ENCODE measurements at regions not wholly inside any gene's neighbourhood (a gene's known extent, or its start where the extent isn't known, plus 50 kb on each side); places are given as distances from the start of the nearest gene placed in this dataset.
"Not testable (repeated sequence)": the region's sequence is repeated elsewhere in the genome, so short reads cannot be mapped to it uniquely, and the experiment has no call there.

DNA sequence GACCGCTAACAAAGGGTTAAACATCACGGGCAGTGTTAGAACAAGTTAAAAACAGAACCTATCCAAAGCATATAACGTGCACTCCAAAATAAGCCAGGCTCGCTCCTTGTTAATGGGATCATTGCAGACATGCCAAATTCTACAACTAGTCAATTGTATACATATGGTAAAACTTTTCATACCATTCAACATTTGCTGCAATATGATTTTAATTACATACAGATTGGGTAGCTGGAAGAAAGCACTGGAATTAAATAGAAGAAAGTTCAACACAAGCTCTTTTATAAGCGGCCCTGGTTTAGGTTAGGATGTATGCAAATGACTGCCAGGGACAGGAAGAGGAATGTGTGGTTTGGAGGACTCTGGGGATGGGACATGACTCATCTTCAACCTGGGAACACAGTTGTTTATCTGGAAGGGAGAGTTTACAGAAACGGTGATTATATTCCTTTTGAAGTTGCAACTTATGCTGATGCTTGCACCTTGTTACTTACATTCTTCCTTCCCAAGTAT is 62.5 kb upstream of the TIAM2 start:
- TF ChIP-seq, protein P1, sequence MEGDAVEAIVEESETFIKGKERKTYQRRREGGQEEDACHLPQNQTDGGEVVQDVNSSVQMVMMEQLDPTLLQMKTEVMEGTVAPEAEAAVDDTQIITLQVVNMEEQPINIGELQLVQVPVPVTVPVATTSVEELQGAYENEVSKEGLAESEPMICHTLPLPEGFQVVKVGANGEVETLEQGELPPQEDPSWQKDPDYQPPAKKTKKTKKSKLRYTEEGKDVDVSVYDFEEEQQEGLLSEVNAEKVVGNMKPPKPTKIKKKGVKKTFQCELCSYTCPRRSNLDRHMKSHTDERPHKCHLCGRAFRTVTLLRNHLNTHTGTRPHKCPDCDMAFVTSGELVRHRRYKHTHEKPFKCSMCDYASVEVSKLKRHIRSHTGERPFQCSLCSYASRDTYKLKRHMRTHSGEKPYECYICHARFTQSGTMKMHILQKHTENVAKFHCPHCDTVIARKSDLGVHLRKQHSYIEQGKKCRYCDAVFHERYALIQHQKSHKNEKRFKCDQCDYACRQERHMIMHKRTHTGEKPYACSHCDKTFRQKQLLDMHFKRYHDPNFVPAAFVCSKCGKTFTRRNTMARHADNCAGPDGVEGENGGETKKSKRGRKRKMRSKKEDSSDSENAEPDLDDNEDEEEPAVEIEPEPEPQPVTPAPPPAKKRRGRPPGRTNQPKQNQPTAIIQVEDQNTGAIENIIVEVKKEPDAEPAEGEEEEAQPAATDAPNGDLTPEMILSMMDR (IDR thresholded peaks at IDR 0.05; ENCODE audit: insufficient read depth, low read depth, low read length), result no peak
- DNase-seq (ENCODE audit: low read depth), result peak; percentile 69
- H3K4me3 ChIP-seq (ENCODE audit: low read depth, low read length), result no peak overlapping the region
- no peaks in the 10 kb centered on the region for H3K36me3 ChIP-seq (ENCODE audit: control insufficient read depth, insufficient read depth, low read length)
- no peaks in the 10 kb centered on the region for H3K27me3 ChIP-seq (ENCODE audit: control insufficient read depth, insufficient read depth, low read length)
- POLR2A ChIA-PET, result no interaction called here
- CTCF ChIA-PET, result interaction anchor here (0.8 to 10.8 kb wide), 6 partner anchors 26 to 316 kb away, joined by 3 to 161 read pairs (median 3); no protein-coding TSS in a partner anchor

DNA sequence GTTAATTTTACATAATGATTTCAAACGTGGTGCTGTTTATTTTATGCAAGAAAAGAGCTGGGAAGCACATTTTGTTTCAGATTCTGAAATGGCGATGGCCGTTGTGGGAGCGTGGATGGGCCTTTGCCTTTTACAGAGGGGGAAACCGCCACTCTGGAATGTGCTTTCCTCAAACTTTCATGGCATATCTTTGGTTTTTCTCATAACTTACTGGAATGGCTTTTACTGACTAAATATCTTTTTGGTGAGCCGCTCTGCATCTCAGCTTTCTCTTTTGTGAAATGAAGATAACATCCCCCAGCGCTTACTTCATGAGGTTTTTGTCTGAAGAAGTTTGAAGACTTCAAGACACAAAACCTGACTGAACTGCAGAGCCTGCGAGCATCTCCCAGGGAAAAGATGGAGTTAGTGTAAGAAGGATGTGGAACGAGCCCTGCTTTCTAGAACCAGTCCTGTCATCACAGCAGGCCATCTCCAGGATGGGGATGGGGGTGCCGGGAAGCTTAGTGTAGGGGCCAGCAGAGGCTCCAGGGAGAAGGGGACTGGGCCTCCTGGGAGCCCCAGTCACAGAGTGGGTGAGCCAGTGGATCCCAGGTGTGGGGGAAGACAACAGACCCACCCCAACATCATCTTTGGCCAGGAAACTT is 61.8 kb upstream of the TIAM2 start:
- DNase-seq (ENCODE audit: low read depth), result peak; percentile 32
- no peaks in the 10 kb centered on the region for H3K27me3 ChIP-seq (ENCODE audit: control insufficient read depth, insufficient read depth, low read length)
- no peaks in the 10 kb centered on the region for H3K36me3 ChIP-seq (ENCODE audit: control insufficient read depth, insufficient read depth, low read length)
- TF ChIP-seq, protein P1 (IDR thresholded peaks at IDR 0.05; ENCODE audit: insufficient read depth, low read depth, low read length), result no peak
- H3K4me3 ChIP-seq (ENCODE audit: low read depth, low read length), result no peak overlapping the region
- ChIA-PET CTCF (interaction anchor here (0.8 to 10.8 kb wide), 6 partner anchors 25 to 315 kb away, joined by 3 to 161 read pairs (median 3); no protein-coding TSS in a partner anchor), POLR2A (no interaction called here)

DNA sequence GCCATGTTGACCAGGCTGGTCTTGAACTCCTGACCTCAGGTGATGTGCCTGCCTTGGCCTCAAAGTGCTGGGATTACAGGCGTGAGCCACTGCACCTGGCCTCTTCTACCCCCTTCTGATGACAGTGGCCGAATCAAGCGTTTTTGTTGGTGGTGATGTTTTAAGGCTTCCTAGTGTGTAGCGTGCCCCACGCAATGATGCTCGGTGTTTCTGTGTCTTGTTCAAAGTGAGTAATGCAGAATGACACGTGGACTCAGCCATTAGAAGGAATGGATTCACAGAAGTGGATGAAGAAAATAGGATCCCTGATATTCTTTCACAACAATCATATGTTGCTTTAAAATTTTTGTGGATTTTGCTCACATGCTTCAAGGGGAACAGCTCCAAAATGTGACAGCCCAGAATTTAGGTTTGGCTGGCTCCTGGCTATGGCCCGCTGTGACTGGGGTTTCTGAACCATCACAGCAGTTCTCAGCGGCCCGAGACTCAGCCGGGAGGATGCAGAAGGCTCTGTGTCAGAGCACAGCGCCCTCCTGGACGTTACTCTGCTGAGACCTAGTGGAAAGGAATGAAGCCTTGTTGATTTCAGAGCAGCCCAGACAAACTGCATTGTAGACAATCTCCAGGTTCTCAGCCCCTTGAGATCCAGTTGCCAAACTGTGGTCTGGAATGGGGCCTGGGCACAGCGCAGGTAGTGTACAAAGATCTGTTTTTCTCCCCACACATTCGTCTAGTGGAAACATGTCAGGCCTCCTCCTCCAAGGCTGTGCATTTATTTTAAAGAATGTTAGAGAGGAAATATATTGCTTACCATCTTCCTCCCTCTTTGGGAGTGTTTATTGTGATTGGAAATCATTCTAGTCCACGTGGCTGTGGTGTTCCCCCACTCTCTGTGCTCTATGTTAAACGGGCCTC is 57.6 kb upstream of the TIAM2 start:
- ChIA-PET CTCF (interaction anchor here (1.1 kb wide), 1 partner anchor 9 kb away, joined by 4 read pairs; no protein-coding TSS in a partner anchor), POLR2A (no interaction called here)
- TF ChIP-seq, protein P1 (IDR thresholded peaks at IDR 0.05; ENCODE audit: insufficient read depth, low read depth, low read length), result no peak
- H3K27me3 ChIP-seq (ENCODE audit: control insufficient read depth, insufficient read depth, low read length), result no peaks in the 10 kb centered on the region
- DNase-seq (ENCODE audit: low read depth), result no peak
- no peak overlapping the region for H3K4me3 ChIP-seq (ENCODE audit: low read depth, low read length)
- no peaks in the 10 kb centered on the region for H3K36me3 ChIP-seq (ENCODE audit: control insufficient read depth, insufficient read depth, low read length)

DNA sequence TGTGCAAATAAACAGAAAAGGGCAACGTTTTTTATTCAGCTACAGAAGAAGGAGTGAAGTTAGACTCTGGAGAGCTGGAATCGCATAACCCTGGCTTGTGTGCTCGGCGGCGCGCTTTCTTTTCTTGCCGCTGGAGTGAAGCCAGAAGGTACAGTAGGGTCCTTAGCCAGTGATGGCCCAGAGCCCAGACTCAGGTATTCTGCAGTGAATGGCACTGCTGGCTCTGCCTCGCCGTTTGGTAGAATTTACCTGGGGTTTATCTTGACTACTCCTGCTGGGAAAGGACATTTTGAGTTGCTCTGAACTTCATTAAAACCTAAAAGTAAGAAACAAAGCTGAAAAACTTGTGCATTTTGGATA is 56.9 kb upstream of the TIAM2 start:
- ChIA-PET POLR2A (no interaction called here), CTCF (interaction anchor here (0.6 kb wide), 1 partner anchor 54 kb away, joined by 3 read pairs; no protein-coding TSS in a partner anchor)
- Histone ChIP-seq H3K4me3 (ENCODE audit: low read depth, low read length) (no peak overlapping the region), H3K27me3 (ENCODE audit: control insufficient read depth, insufficient read depth, low read length) (no peaks in the 10 kb centered on the region), H3K36me3 (ENCODE audit: control insufficient read depth, insufficient read depth, low read length) (no peaks in the 10 kb centered on the region)
- TF ChIP-seq, protein P1 (IDR thresholded peaks at IDR 0.05; ENCODE audit: insufficient read depth, low read depth, low read length), result no peak
- DNase-seq (ENCODE audit: low read depth), result no peak

DNA sequence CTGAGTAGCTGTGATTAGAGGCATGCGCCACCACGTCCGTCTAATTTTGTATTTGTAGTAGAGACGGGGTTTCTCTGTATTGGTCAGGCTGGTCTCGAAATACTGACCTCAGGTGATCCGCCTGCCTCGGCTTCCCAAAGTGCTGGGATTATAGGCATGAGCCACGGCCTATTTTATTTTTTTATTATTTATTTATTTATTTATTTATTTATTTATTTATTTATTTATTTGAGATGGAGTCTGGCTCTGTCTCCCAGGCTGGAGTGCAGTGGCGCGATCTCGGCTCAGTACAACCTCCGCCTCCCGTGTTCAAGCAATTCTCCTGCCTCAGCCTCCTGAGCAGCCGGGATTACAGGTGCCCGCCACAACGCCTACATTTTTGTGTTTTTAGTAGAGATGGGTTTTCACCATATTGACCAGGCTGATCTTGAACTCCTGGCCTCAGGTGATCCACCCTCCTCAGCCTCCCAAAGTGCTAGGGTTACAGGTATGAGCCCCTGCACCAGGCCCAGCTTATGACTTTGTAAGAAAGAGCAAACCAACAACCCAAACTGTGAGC is 56.3 kb upstream of the TIAM2 start:
- H3K36me3 ChIP-seq (ENCODE audit: control insufficient read depth, insufficient read depth, low read length); DNase-seq (ENCODE audit: low read depth); POLR2A ChIA-PET; H3K27me3 ChIP-seq (ENCODE audit: control insufficient read depth, insufficient read depth, low read length); H3K4me3 ChIP-seq (ENCODE audit: low read depth, low read length): not testable (repeated sequence)
- CTCF ChIA-PET, result interaction anchor here (0.6 to 0.8 kb wide), 2 partner anchors 13 to 53 kb away, joined by 3 to 4 read pairs; no protein-coding TSS in a partner anchor

All from BJ (cell line).